ENCODE measurements at regions not wholly inside any gene's neighbourhood (a gene's known extent, or its start where the extent isn't known, plus 50 kb on each side); places are given as distances from the start of the nearest gene placed in this dataset.

DNA sequence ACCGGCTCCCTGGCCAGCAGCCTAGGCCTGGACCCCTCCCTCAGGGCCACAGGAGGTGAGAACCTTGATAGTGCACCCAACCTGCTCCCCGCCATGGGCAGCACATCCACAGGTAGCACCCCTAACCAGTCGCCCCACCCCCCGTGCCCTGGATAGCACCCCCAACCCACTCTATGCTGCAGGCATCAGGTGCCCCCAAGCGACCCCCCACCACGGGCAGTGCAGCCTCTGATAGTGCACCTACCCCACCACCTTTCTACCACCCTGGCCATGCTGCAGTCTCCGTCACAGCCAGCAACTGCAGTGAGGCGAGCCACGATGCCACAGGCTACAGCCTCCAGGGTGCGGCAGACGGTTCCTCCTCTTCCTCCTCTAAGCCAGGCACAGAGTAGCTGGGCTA lies 55.6 kb downstream of the SOWAHC start:
- TF ChIP-seq, protein P1, sequence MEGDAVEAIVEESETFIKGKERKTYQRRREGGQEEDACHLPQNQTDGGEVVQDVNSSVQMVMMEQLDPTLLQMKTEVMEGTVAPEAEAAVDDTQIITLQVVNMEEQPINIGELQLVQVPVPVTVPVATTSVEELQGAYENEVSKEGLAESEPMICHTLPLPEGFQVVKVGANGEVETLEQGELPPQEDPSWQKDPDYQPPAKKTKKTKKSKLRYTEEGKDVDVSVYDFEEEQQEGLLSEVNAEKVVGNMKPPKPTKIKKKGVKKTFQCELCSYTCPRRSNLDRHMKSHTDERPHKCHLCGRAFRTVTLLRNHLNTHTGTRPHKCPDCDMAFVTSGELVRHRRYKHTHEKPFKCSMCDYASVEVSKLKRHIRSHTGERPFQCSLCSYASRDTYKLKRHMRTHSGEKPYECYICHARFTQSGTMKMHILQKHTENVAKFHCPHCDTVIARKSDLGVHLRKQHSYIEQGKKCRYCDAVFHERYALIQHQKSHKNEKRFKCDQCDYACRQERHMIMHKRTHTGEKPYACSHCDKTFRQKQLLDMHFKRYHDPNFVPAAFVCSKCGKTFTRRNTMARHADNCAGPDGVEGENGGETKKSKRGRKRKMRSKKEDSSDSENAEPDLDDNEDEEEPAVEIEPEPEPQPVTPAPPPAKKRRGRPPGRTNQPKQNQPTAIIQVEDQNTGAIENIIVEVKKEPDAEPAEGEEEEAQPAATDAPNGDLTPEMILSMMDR (conservative IDR thresholded peaks at IDR 0.05; ENCODE audit: low read depth in 2 of 2), result no peak
- TF ChIP-seq, protein P2, sequence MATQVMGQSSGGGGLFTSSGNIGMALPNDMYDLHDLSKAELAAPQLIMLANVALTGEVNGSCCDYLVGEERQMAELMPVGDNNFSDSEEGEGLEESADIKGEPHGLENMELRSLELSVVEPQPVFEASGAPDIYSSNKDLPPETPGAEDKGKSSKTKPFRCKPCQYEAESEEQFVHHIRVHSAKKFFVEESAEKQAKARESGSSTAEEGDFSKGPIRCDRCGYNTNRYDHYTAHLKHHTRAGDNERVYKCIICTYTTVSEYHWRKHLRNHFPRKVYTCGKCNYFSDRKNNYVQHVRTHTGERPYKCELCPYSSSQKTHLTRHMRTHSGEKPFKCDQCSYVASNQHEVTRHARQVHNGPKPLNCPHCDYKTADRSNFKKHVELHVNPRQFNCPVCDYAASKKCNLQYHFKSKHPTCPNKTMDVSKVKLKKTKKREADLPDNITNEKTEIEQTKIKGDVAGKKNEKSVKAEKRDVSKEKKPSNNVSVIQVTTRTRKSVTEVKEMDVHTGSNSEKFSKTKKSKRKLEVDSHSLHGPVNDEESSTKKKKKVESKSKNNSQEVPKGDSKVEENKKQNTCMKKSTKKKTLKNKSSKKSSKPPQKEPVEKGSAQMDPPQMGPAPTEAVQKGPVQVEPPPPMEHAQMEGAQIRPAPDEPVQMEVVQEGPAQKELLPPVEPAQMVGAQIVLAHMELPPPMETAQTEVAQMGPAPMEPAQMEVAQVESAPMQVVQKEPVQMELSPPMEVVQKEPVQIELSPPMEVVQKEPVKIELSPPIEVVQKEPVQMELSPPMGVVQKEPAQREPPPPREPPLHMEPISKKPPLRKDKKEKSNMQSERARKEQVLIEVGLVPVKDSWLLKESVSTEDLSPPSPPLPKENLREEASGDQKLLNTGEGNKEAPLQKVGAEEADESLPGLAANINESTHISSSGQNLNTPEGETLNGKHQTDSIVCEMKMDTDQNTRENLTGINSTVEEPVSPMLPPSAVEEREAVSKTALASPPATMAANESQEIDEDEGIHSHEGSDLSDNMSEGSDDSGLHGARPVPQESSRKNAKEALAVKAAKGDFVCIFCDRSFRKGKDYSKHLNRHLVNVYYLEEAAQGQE (IDR thresholded peaks at IDR 0.05; ENCODE audit: unreplicated experiment), result no peak
- TF ChIP-seq, protein P3, sequence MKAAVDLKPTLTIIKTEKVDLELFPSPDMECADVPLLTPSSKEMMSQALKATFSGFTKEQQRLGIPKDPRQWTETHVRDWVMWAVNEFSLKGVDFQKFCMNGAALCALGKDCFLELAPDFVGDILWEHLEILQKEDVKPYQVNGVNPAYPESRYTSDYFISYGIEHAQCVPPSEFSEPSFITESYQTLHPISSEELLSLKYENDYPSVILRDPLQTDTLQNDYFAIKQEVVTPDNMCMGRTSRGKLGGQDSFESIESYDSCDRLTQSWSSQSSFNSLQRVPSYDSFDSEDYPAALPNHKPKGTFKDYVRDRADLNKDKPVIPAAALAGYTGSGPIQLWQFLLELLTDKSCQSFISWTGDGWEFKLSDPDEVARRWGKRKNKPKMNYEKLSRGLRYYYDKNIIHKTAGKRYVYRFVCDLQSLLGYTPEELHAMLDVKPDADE (IDR thresholded peaks at IDR 0.05), result no peak
